Natural killer cell (primary cell): ENCODE measurements at regions not wholly inside any gene's neighbourhood (a gene's known extent, or its start where the extent isn't known, plus 50 kb on each side); places are given as distances from the start of the nearest gene placed in this dataset.

Experiments used
- ATAC-seq, 3 donors: fragments of 150-1000 bp in 2 of 3; fragments of 200-7000 bp in 1 of 3; cut with Tn5 transposase; 1 replicate in 1 of 3; 2 replicates in 2 of 3; pipeline ENCODE4 v1.10.0; 2021; ENCODE audit warnings: mild to moderate bottlenecking in 2 of 3, moderate library complexity in 2 of 3
- DNase-seq, 2 donors: peaks; one replicate each; pipeline versions ENCODE4 v3.0.0 to v3.0.0-alpha.2; 2013 to 2021; ENCODE audit warnings: mixed read lengths in 1 of 2
- H3K27ac ChIP-seq: one replicate; pipeline ENCODE4 v1.5.1; 2013; ENCODE audit warnings: mild to moderate bottlenecking, low read length
- H3K27me3 ChIP-seq: one replicate; pipeline ENCODE4 v1.6.1; 2013; ENCODE audit warnings: low read length; ENCODE audit not compliant: control insufficient read depth, insufficient read depth
- H3K36me3 ChIP-seq: one replicate; pipeline ENCODE4 v1.6.1; 2013; ENCODE audit warnings: low read length; ENCODE audit not compliant: control insufficient read depth, insufficient read depth
- H3K4me1 ChIP-seq: one replicate; pipeline ENCODE4 v1.6.1; 2013; ENCODE audit warnings: low read length; ENCODE audit not compliant: control insufficient read depth, insufficient read depth
- H3K4me3 ChIP-seq: one replicate; pipeline ENCODE4 v1.5.1; 2013; ENCODE audit warnings: low read length
- H3K9me3 ChIP-seq: one replicate; pipeline ENCODE4 v1.6.1; 2013; ENCODE audit warnings: low read length; ENCODE audit not compliant: control insufficient read depth, insufficient read depth
- H3K27ac Mint-ChIP-seq, 2 donors: one replicate each; pipeline ENCODE4 v1.8.0; 2022; ENCODE audit warnings: mild to moderate bottlenecking in 2 of 2, mixed read lengths in 2 of 2, moderate library complexity in 1 of 2
- H3K27me3 Mint-ChIP-seq, 2 donors: one replicate each; pipeline ENCODE4 v1.8.0; 2022; ENCODE audit warnings: low read depth in 2 of 2, mixed read lengths in 2 of 2
- H3K36me3 Mint-ChIP-seq: one replicate; pipeline ENCODE4 v1.8.0; 2022; ENCODE audit warnings: mixed read lengths
- H3K4me1 Mint-ChIP-seq, 2 donors: one replicate each; pipeline ENCODE4 v1.8.0; 2022; ENCODE audit warnings: mixed read lengths in 2 of 2
- H3K4me3 Mint-ChIP-seq: one replicate; pipeline ENCODE4 v1.8.0; 2022; ENCODE audit warnings: mild to moderate bottlenecking, moderate library complexity, mixed read lengths
- H3K9me3 Mint-ChIP-seq, 2 donors: one replicate each; pipeline ENCODE4 v1.8.0; 2022; ENCODE audit warnings: mixed read lengths in 2 of 2
- CTCF ChIP-seq: fragments of 200-600 bp; IDR thresholded peaks from one replicate; pipeline ENCODE4 v1.8.0; 2022; ENCODE audit warnings: antibody characterized with exemption
- WGBS: methylation state at CpG from one replicate; pipeline ENCODE4 v1.1.7; 2013; ENCODE audit warnings: missing lambda C conversion rate; ENCODE audit not compliant: insufficient coverage; 5-methylcytosine and 5-hydroxymethylcytosine counted together
- intact Hi-C: fragments of 100-400 bp; cut with micrococcal nuclease; formaldehyde crosslinking; loops from one replicate; pipeline ENCODE4 v1.14.2; 2022

DNA sequence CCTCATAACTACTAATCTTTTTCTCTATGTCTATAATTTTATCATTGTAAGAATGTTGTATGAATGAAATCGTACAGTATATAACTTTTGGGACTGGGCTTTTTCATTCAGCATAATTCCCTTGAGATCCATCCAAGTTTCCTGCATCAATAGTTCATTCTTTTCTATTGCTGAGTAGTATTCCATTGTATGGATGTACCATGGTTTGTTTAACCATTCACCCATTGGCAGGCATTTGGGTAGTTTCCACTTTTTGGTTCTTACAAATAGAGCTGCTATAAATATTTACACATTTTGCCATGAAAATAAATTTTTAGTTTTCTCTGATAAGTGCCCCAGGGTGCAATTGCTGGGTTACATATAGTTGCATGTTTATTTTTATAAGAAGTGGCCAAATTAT, 659.8 kb downstream of the RAPGEF2 start:
- Mint-ChIP-seq H3K4me1 (no peaks in the 10 kb centered on the region), H3K27me3 (no peaks in the 10 kb centered on the region), H3K4me3 (no peak overlapping the region), H3K27ac (no peak overlapping the region), H3K9me3 (peaks cover 0 to 8% of the 10 kb centered on the region in 2 donors), H3K36me3 (no peaks in the 10 kb centered on the region)
- Histone ChIP-seq H3K4me1 (no peaks in the 10 kb centered on the region), H3K27ac (no peak overlapping the region), H3K27me3 (no peaks in the 10 kb centered on the region), H3K9me3 (no peaks in the 10 kb centered on the region), H3K36me3 (no peaks in the 10 kb centered on the region), H3K4me3 (no peak overlapping the region)
- no peak for TF ChIP-seq CTCF
- ATAC-seq (no peak), DNase-seq (no peak)
- no CpG with 5 or more reads among the region's 1 CpG for WGBS
- intact Hi-C loops, result no loop called here

GRCh38 chr4:159764343-159764952, 661.6 kb downstream of the RAPGEF2 start:
- intact Hi-C loops, result no loop called here
- no peaks in the 10 kb centered on the region for H3K4me1 ChIP-seq
- ATAC-seq, result no peak
- Mint-ChIP-seq H3K36me3 (no peaks in the 10 kb centered on the region), H3K9me3 (peaks cover 3 to 11% of the 10 kb centered on the region in 2 donors), H3K27ac (no peak overlapping the region), H3K4me1 (no peaks in the 10 kb centered on the region), H3K4me3 (no peak overlapping the region), H3K27me3 (no peaks in the 10 kb centered on the region)
- no peak for TF ChIP-seq CTCF
- DNase-seq, result no peak
- no peak overlapping the region for H3K27ac ChIP-seq
- 59% methylated on average over 5 of the region's 5 CpGs for whole genome bisulfite sequencing
- H3K4me3 ChIP-seq, result no peak overlapping the region
- no peaks in the 10 kb centered on the region for H3K27me3 ChIP-seq
- no peaks in the 10 kb centered on the region for H3K36me3 ChIP-seq
- no peaks in the 10 kb centered on the region for H3K9me3 ChIP-seq

DNA sequence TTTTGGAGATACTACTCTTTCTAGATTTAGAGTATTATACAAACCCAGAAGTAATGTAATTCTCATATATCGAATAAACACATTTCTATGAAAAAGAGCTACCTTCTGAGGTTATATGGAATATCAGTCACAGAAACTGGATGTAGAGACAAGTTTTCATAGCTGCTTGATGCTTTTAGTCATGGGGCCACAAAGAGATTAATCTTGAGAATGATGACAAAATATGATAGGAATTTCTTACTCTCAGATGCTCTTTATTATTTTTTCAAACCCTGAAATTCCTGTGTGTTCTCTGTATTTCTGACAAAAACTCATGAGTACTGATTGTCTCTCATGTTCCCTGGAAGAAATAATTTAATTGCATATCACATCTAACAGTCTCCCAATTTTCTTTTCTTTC, 662.5 kb downstream of the RAPGEF2 start:
- Histone ChIP-seq H3K27me3 (no peaks in the 10 kb centered on the region), H3K9me3 (no peaks in the 10 kb centered on the region), H3K4me3 (no peak overlapping the region), H3K4me1 (no peaks in the 10 kb centered on the region), H3K27ac (no peak overlapping the region), H3K36me3 (no peaks in the 10 kb centered on the region)
- no CpG with 5 or more reads among the region's 1 CpG for WGBS
- Mint-ChIP-seq H3K36me3 (no peaks in the 10 kb centered on the region), H3K9me3 (peaks cover 3 to 11% of the 10 kb centered on the region in 2 donors), H3K4me1 (no peaks in the 10 kb centered on the region), H3K27me3 (no peaks in the 10 kb centered on the region), H3K4me3 (no peak overlapping the region), H3K27ac (no peak overlapping the region)
- intact Hi-C loops, result no loop called here
- DNase-seq (no peak), ATAC-seq (no peak)
- no peak for TF ChIP-seq CTCF

GRCh38 chr4:159766241-159766640, 663.4 kb downstream of the RAPGEF2 start:
- no peak overlapping the region for H3K4me3 Mint-ChIP-seq
- H3K27me3 Mint-ChIP-seq, result no peaks in the 10 kb centered on the region
- no peaks in the 10 kb centered on the region for H3K36me3 Mint-ChIP-seq
- H3K9me3 Mint-ChIP-seq, result peaks cover 3 to 11% of the 10 kb centered on the region in 2 donors
- Histone ChIP-seq H3K4me1 (no peaks in the 10 kb centered on the region), H3K27me3 (no peaks in the 10 kb centered on the region), H3K36me3 (no peaks in the 10 kb centered on the region), H3K4me3 (no peak overlapping the region), H3K9me3 (no peaks in the 10 kb centered on the region), H3K27ac (no peak overlapping the region)
- DNase-seq (no peak), ATAC-seq (no peak)
- WGBS, result 70% methylated on average over 7 of the region's 7 CpGs
- no peak for TF ChIP-seq CTCF
- intact Hi-C loops, result no loop called here
- H3K27ac Mint-ChIP-seq, result no peak overlapping the region
- H3K4me1 Mint-ChIP-seq, result no peaks in the 10 kb centered on the region
